GM19324 (cell line): ENCODE measurements at regions not wholly inside any gene's neighbourhood (a gene's known extent, or its start where the extent isn't known, plus 50 kb on each side); places are given as distances from the start of the nearest gene placed in this dataset.

Source experiments
- ATAC-seq: cut with Tn5 transposase; IDR thresholded peaks from one replicate; pipeline ENCODE4 v1.9.1; 2021; ENCODE audit warnings: mild to moderate bottlenecking, moderate library complexity; ENCODE audit not compliant: unreplicated experiment, low FRiP score

GRCh38 chr6:71114544-71114943 is 157.7 kb upstream of the B3GAT2 start:
- ATAC-seq = no peak

GRCh38 chr6:71114986-71115385 is 158.1 kb upstream of the B3GAT2 start:
- ATAC-seq = no peak

GRCh38 chr6:71119560-71119959 is 162.7 kb upstream of the B3GAT2 start:
- ATAC-seq = no peak

- no peak for ATAC-seq
Observed at GRCh38 chr6:71123051-71123450, 165.6 kb upstream of the OGFRL1 start.

GRCh38 chr6:71124340-71124739 is 164.3 kb upstream of the OGFRL1 start:
- ATAC-seq = no peak

GRCh38 chr6:71125216-71125615 is 163.4 kb upstream of the OGFRL1 start:
- no peak for ATAC-seq

GRCh38 chr6:71126506-71126905 is 162.1 kb upstream of the OGFRL1 start:
- ATAC-seq = no peak

- no peak for ATAC-seq
Observed at GRCh38 chr6:71127374-71127773, 161.2 kb upstream of the OGFRL1 start.

- no peak for ATAC-seq
Observed at GRCh38 chr6:71130277-71130676, 158.3 kb upstream of the OGFRL1 start.

- no peak for ATAC-seq
Observed at GRCh38 chr6:71134929-71135642, 153.5 kb upstream of the OGFRL1 start.

GRCh38 chr6:71137973-71138372 is 150.6 kb upstream of the OGFRL1 start:
- ATAC-seq = no peak

- ATAC-seq = no peak
Observed at GRCh38 chr6:71138376-71138775, 150.2 kb upstream of the OGFRL1 start.

GRCh38 chr6:71139249-71139648 is 149.4 kb upstream of the OGFRL1 start:
- ATAC-seq = no peak

- no peak for ATAC-seq
Observed at GRCh38 chr6:71153755-71154325, 134.8 kb upstream of the OGFRL1 start.

- ATAC-seq = no peak
Observed at GRCh38 chr6:71157345-71157744, 131.3 kb upstream of the OGFRL1 start.

- ATAC-seq = no peak
Observed at GRCh38 chr6:71164890-71165289, 123.7 kb upstream of the OGFRL1 start.

GRCh38 chr6:71168233-71168765 is 120.3 kb upstream of the OGFRL1 start:
- no peak for ATAC-seq

- no peak for ATAC-seq
Observed at GRCh38 chr6:71171497-71172070, 117.0 kb upstream of the OGFRL1 start.

- ATAC-seq = no peak
Observed at GRCh38 chr6:71179249-71179885, 109.2 kb upstream of the OGFRL1 start.

GRCh38 chr6:71181565-71181964 is 107.0 kb upstream of the OGFRL1 start:
- no peak for ATAC-seq

- no peak for ATAC-seq
Observed at GRCh38 chr6:71187141-71187540, 101.5 kb upstream of the OGFRL1 start.
